A549 (cell line): ENCODE measurements at regions not wholly inside any gene's neighbourhood (a gene's known extent, or its start where the extent isn't known, plus 50 kb on each side); places are given as distances from the start of the nearest gene placed in this dataset.
A peak's percentile ranks its signal among the peaks of the same experiment; 100 is the strongest.

Source experiments
- ATAC-seq, 2 experiments: fragments of 200-7000 bp in 1 of 2; fragments of >200 bp in 1 of 2; cut with Nextera tagmentation in 1 of 2; cut with Tn5 transposase in 1 of 2; 3 replicates each; pipeline versions ENCODE4 v1.8.0 to v1.9.1; 2018 to 2020; ENCODE audit warnings: mild to moderate bottlenecking in 1 of 2, moderate library complexity in 1 of 2
- CTCF ChIA-PET: fragments of 300-600 bp; sonication (Branson Sonifier 250); formaldehyde crosslinking; extraction: SDS; loops from one replicate; lab custom pipeline; 2021; ENCODE audit warnings: antibody characterized with exemption, inconsistent platforms; lab: Yijun Ruan, JAX
- POLR2A ChIA-PET: fragments of 350-600 bp; formaldehyde crosslinking; extraction: SDS; loops from one replicate; lab custom pipeline; 2021; ENCODE audit warnings: antibody characterized with exemption, inconsistent platforms; lab: Yijun Ruan, JAX
- DNase-seq, 2 experiments: peaks; one replicate each; pipeline versions ENCODE4 v3.0.0 to v3.0.0-alpha.2; 2011 to 2016; ENCODE audit warnings: low read depth in 1 of 2, low spot score in 1 of 2
- FAIRE-seq: peaks from 2 replicates; lab custom pipeline; 2011; peaks lifted over from hg19 to GRCh38; lab: Jason Lieb, UNC
- H3K27ac ChIP-seq, 2 experiments: fragments of >200 bp; sonication (Bioruptor Twin); formaldehyde crosslinking; 3 replicates each; pipeline ENCODE4 v1.5.1; 2016 to 2017
- H3K4me1 ChIP-seq: fragments of >200 bp; sonication (Bioruptor Twin); formaldehyde crosslinking; 3 replicates; pipeline ENCODE4 v1.6.1; 2016
- H3K4me2 ChIP-seq: fragments of >200 bp; sonication (Bioruptor Twin); formaldehyde crosslinking; 3 replicates; pipeline ENCODE4 v1.6.1; 2016
- H3K4me3 ChIP-seq: fragments of >200 bp; sonication (Bioruptor Twin); formaldehyde crosslinking; 3 replicates; pipeline ENCODE4 v1.5.1; 2016
- H3K9me3 ChIP-seq: fragments of >200 bp; sonication (Bioruptor Twin); formaldehyde crosslinking; 3 replicates; pipeline ENCODE4 v1.6.1; 2016
- ATOH8 ChIP-seq: fragments of 250-450 bp; sonication (Bioruptor Pico); IDR thresholded peaks from 2 replicates; pipeline ENCODE4 v1.5.0; 2020; ENCODE audit warnings: low read depth, mild to moderate bottlenecking, moderate library complexity
- ELK1 ChIP-seq: fragments of 150-350 bp; IDR thresholded peaks from 2 replicates; pipeline ENCODE4 v1.6.1; 2014; ENCODE audit warnings: low read depth, mild to moderate bottlenecking, low read length
- HES2 ChIP-seq: fragments of >200 bp; sonication (Bioruptor Twin); formaldehyde crosslinking; IDR thresholded peaks from 2 replicates; pipeline ENCODE4 v1.6.1; 2016
- HEYL ChIP-seq: fragments of 250-450 bp; sonication (Bioruptor Pico); IDR thresholded peaks from 2 replicates; pipeline ENCODE4 v1.8.0; 2021; ENCODE audit warnings: mild to moderate bottlenecking, moderate library complexity
- JUNB ChIP-seq: fragments of >200 bp; sonication (Bioruptor Twin); formaldehyde crosslinking; IDR thresholded peaks from 2 replicates; pipeline ENCODE4 v1.6.1; 2016
- MAX ChIP-seq: IDR thresholded peaks from 2 replicates; pipeline ENCODE4 v1.6.1; 2012
- NFE2L2 ChIP-seq: fragments of 150-350 bp; conservative IDR thresholded peaks from 2 replicates; pipeline ENCODE4 v1.6.1; 2014; ENCODE audit warnings: low read length
- NR3C1 ChIP-seq: fragments of >200 bp; sonication (Bioruptor Twin); formaldehyde crosslinking; IDR thresholded peaks from 3 replicates; pipeline ENCODE4 v1.6.1; 2017
- POLR2AphosphoS2 ChIP-seq: conservative IDR thresholded peaks from 2 replicates; pipeline ENCODE4 v1.6.1; 2012; ENCODE audit warnings: low read length, improper control_type of control experiment, inconsistent platforms
- RAD21 ChIP-seq, 2 experiments: fragments of >200 bp in 1 of 2; sonication (Bioruptor Twin) in 1 of 2; formaldehyde crosslinking in 1 of 2; IDR thresholded peaks in 1 of 2; conservative IDR thresholded peaks in 1 of 2; 2 replicates in 1 of 2; 3 replicates in 1 of 2; pipeline ENCODE4 v1.6.1; 2012 to 2018; ENCODE audit warnings: inconsistent platforms in 1 of 2
- REST ChIP-seq: fragments of 200-600 bp; sonication (generic); IDR thresholded peaks from 2 replicates; pipeline ENCODE4 v1.6.1; 2016; ENCODE audit warnings: antibody characterized with exemption, mild to moderate bottlenecking, moderate library complexity
- SREBF2 ChIP-seq: fragments of 450-650 bp; IDR thresholded peaks from 2 replicates; pipeline ENCODE4 v1.6.1; 2014; ENCODE audit warnings: mild to moderate bottlenecking, moderate library complexity
- TP53 ChIP-seq: fragments of 250-450 bp; sonication (Bioruptor Pico); IDR thresholded peaks from 2 replicates; pipeline ENCODE4 v1.5.0; 2021; ENCODE audit warnings: mild to moderate bottlenecking, moderate library complexity
- ZC3H11A ChIP-seq: fragments of 450-650 bp; IDR thresholded peaks from 2 replicates; pipeline ENCODE4 v1.6.1; 2014; ENCODE audit warnings: antibody characterized with exemption, mild to moderate bottlenecking
- ZFP36 ChIP-seq: fragments of 450-650 bp; IDR thresholded peaks from 2 replicates; pipeline ENCODE4 v1.6.1; 2014; ENCODE audit warnings: borderline replicate concordance; ENCODE audit not compliant: partially characterized antibody
- WGBS: methylation state at CpG from one replicate; pipeline ENCODE4 v1.1.6; 2017; ENCODE audit errors: missing lambda C conversion rate; 5-methylcytosine and 5-hydroxymethylcytosine counted together

GRCh38 chr11:70846781-70847655 is 405.4 kb downstream of the SHANK2 start:
- ATAC-seq = no peak
- Histone ChIP-seq H3K4me1 (no peaks in the 10 kb centered on the region), H3K27ac (no peak overlapping the region), H3K9me3 (no peaks in the 10 kb centered on the region), H3K4me2 (no peak overlapping the region), H3K4me3 (no peak overlapping the region)
- DNase-seq = no peak
- WGBS = 95% methylated on average over 15 of the region's 22 CpGs
- no peak for TF ChIP-seq REST
- TF ChIP-seq HEYL (CRISPR knock-in tag) = no peak
- TF ChIP-seq ZC3H11A = no peak
- TF ChIP-seq HES2 = no peak
- POLR2A ChIA-PET = no interaction called here
- FAIRE-seq = no peak
- CTCF ChIA-PET = no interaction called here

GRCh38 chr11:70848243-70848750 is 404.1 kb downstream of the SHANK2 start:
- Histone ChIP-seq H3K27ac (no peak overlapping the region), H3K4me2 (no peak overlapping the region), H3K4me3 (no peak overlapping the region), H3K4me1 (no peaks in the 10 kb centered on the region), H3K9me3 (no peaks in the 10 kb centered on the region)
- POLR2A ChIA-PET = no interaction called here
- TF ChIP-seq TP53 (CRISPR knock-in tag) = no peak
- TF ChIP-seq NFE2L2 = peak; percentile 63
- ATAC-seq = no peak
- CTCF ChIA-PET = no interaction called here
- DNase-seq = no peak
- 88% methylated on average over 13 of the region's 13 CpGs for WGBS
- no peak for FAIRE-seq

GRCh38 chr11:70849031-70849430 is 403.3 kb downstream of the SHANK2 start:
- Histone ChIP-seq H3K4me1 (no peaks in the 10 kb centered on the region), H3K4me2 (no peak overlapping the region), H3K27ac (no peak overlapping the region), H3K9me3 (no peaks in the 10 kb centered on the region), H3K4me3 (no peak overlapping the region)
- POLR2A ChIA-PET = no interaction called here
- DNase-seq = no peak
- no peak for FAIRE-seq
- no peak for ATAC-seq
- CTCF ChIA-PET = no interaction called here
- no peak for TF ChIP-seq ZFP36
- no peak for TF ChIP-seq ATOH8 (CRISPR knock-in tag)
- no peak for TF ChIP-seq JUNB
- no peak for TF ChIP-seq ELK1
- 86% methylated on average over 3 of the region's 3 CpGs for WGBS

- TF ChIP-seq SREBF2 (no peak), NR3C1 (no peak), RAD21 (conservative IDR thresholded peaks at IDR 0.05 in 1 of 2, IDR thresholded peaks at IDR 0.05 in 1 of 2) (no peak), MAX (no peak), POLR2AphosphoS2 (no peak), REST (no peak), HES2 (no peak)
- no peak overlapping the region for H3K27ac ChIP-seq
- H3K9me3 ChIP-seq = no peaks in the 10 kb centered on the region
- ChIA-PET POLR2A (no interaction called here), CTCF (interaction anchor here (1.2 to 2.1 kb wide), 2 partner anchors 36 to 97 kb away, joined by 4 read pairs; no protein-coding TSS in a partner anchor)
- DNase-seq (no peak), FAIRE-seq (no peak), ATAC-seq (no peak)
- WGBS = 87% methylated on average over 3 of the region's 3 CpGs
- no peak overlapping the region for H3K4me3 ChIP-seq
- no peaks in the 10 kb centered on the region for H3K4me1 ChIP-seq
- no peak overlapping the region for H3K4me2 ChIP-seq
Observed at GRCh38 chr11:70851308-70851707, 401.1 kb downstream of the SHANK2 start.
